Mesenchymal stem cell (in vitro differentiated cells and primary cell): ENCODE measurements at regions not wholly inside any gene's neighbourhood (a gene's known extent, or its start where the extent isn't known, plus 50 kb on each side); places are given as distances from the start of the nearest gene placed in this dataset.
"Not testable (repeated sequence)": the region's sequence is repeated elsewhere in the genome, so short reads cannot be mapped to it uniquely, and the experiment has no call there.

ENCODE experiments used
- DNase-seq: peaks from one replicate; pipeline ENCODE4 v3.0.0-alpha.2; 2013
- H2AFZ ChIP-seq: one replicate; pipeline ENCODE4 v1.6.1; 2013; ENCODE audit warnings: low read depth, mild to moderate bottlenecking, control low read depth, inconsistent platforms, low read length, moderate library complexity
- H2AK5ac ChIP-seq: 2 replicates; pipeline ENCODE4 v1.6.1; 2013; ENCODE audit warnings: low read length, moderate library complexity, mild to moderate bottlenecking, inconsistent platforms; ENCODE audit not compliant: severe bottlenecking
- H2BK120ac ChIP-seq: one replicate; pipeline ENCODE4 v1.6.1; 2013; ENCODE audit warnings: low read depth, mild to moderate bottlenecking, inconsistent platforms, low read length, moderate library complexity
- H2BK12ac ChIP-seq, 2 experiments: one replicate each; pipeline ENCODE4 v1.6.1; 2013; ENCODE audit warnings: inconsistent platforms in 2 of 2, low read length in 2 of 2, mild to moderate bottlenecking in 2 of 2, moderate library complexity in 2 of 2, control low read depth in 1 of 2
- H2BK15ac ChIP-seq: one replicate; pipeline ENCODE4 v1.6.1; 2013; ENCODE audit warnings: mild to moderate bottlenecking, low read depth, inconsistent platforms; ENCODE audit not compliant: poor library complexity, severe bottlenecking
- H2BK5ac ChIP-seq: 2 replicates; pipeline ENCODE4 v1.6.1; 2013; ENCODE audit warnings: low read depth, mild to moderate bottlenecking, low read length, control low read depth, inconsistent platforms; ENCODE audit not compliant: poor library complexity, severe bottlenecking
- H3K14ac ChIP-seq, 2 experiments: one replicate each; pipeline ENCODE4 v1.6.1; 2013; ENCODE audit warnings: inconsistent platforms in 2 of 2, low read length in 2 of 2, control low read depth in 1 of 2, mild to moderate bottlenecking in 1 of 2, moderate library complexity in 1 of 2
- H3K18ac ChIP-seq, 2 experiments: one replicate each; pipeline ENCODE4 v1.6.1; 2013; ENCODE audit warnings: inconsistent platforms in 2 of 2, low read length in 2 of 2, control low read depth in 1 of 2, low read depth in 1 of 2, mild to moderate bottlenecking in 1 of 2
- H3K23ac ChIP-seq, 2 experiments: one replicate each; pipeline ENCODE4 v1.6.1; 2013; ENCODE audit warnings: inconsistent platforms in 2 of 2, low read length in 2 of 2, mild to moderate bottlenecking in 2 of 2, moderate library complexity in 2 of 2, control low read depth in 1 of 2
- H3K27ac ChIP-seq: 2 replicates; pipeline ENCODE4 v1.5.1; 2013; ENCODE audit warnings: mild to moderate bottlenecking, moderate library complexity, low read length, control low read depth, inconsistent platforms; ENCODE audit not compliant: poor library complexity, severe bottlenecking
- H3K27me3 ChIP-seq, 2 experiments: 2 replicates each; pipeline versions ENCODE4 v1.6.1 to v1.7.0; 2013; ENCODE audit warnings: low read length in 2 of 2, mild to moderate bottlenecking in 2 of 2, moderate library complexity in 2 of 2, control low read depth in 1 of 2, inconsistent platforms in 1 of 2; ENCODE audit not compliant: control insufficient read depth in 1 of 2, insufficient read depth in 1 of 2
- H3K36me3 ChIP-seq, 2 experiments: 2 replicates each; pipeline versions ENCODE4 v1.6.1 to v1.7.0; 2013; ENCODE audit warnings: low read length in 2 of 2, control low read depth in 1 of 2, inconsistent platforms in 1 of 2, low read depth in 1 of 2, mild to moderate bottlenecking in 1 of 2; ENCODE audit not compliant: insufficient read depth in 2 of 2, control insufficient read depth in 1 of 2
- H3K4ac ChIP-seq, 2 experiments: one replicate each; pipeline ENCODE4 v1.6.1; 2013; ENCODE audit warnings: inconsistent platforms in 2 of 2, low read length in 2 of 2, mild to moderate bottlenecking in 2 of 2, moderate library complexity in 2 of 2, control low read depth in 1 of 2, low read depth in 1 of 2
- H3K4me1 ChIP-seq: 2 replicates; pipeline ENCODE4 v1.6.1; 2013; ENCODE audit warnings: low read depth, low read length, control low read depth; ENCODE audit not compliant: control insufficient read depth, insufficient read depth
- H3K4me2 ChIP-seq: 2 replicates; pipeline ENCODE4 v1.6.1; 2013; ENCODE audit warnings: low read length, mild to moderate bottlenecking, inconsistent platforms; ENCODE audit not compliant: poor library complexity, severe bottlenecking
- H3K4me3 ChIP-seq, 2 experiments: 2 replicates each; pipeline versions ENCODE4 v1.5.1 to v1.7.0; 2013; ENCODE audit warnings: low read length in 2 of 2, mild to moderate bottlenecking in 2 of 2, control low read depth in 1 of 2, low read depth in 1 of 2; ENCODE audit not compliant: insufficient read depth in 1 of 2
- H3K79me1 ChIP-seq: replicated peaks from 2 replicates; pipeline ENCODE4 v1.6.1; 2013; ENCODE audit warnings: mild to moderate bottlenecking, control low read depth, low read length, inconsistent platforms; ENCODE audit not compliant: poor library complexity, severe bottlenecking
- H3K9ac ChIP-seq: 2 replicates; pipeline ENCODE4 v1.7.0; 2013; ENCODE audit warnings: mild to moderate bottlenecking, low read length, moderate library complexity
- H3K9me3 ChIP-seq: 2 replicates; pipeline ENCODE4 v1.7.0; 2013; ENCODE audit warnings: mild to moderate bottlenecking, low read length; ENCODE audit not compliant: control insufficient read depth
- H4K8ac ChIP-seq: one replicate; pipeline ENCODE4 v1.6.1; 2013; ENCODE audit warnings: inconsistent platforms, mild to moderate bottlenecking, low read length, moderate library complexity
- H4K91ac ChIP-seq: one replicate; pipeline ENCODE4 v1.6.1; 2013; ENCODE audit warnings: mild to moderate bottlenecking, low read length, inconsistent platforms
- WGBS: methylation state at CpG from one replicate; pipeline ENCODE4 v1.1.7; 2013; ENCODE audit warnings: mixed read lengths; 5-methylcytosine and 5-hydroxymethylcytosine counted together

- no peak overlapping the region for H2BK120ac ChIP-seq
- peak; percentile 18 for DNase-seq
- H2AFZ ChIP-seq: no peak overlapping the region
- no peak overlapping the region for H2BK12ac ChIP-seq
- H4K91ac ChIP-seq: no peak overlapping the region
- H3K14ac ChIP-seq: no peak overlapping the region
- WGBS: 64% methylated on average over 3 of the region's 3 CpGs
- H4K8ac ChIP-seq: no peak overlapping the region
- H3K79me1 ChIP-seq: no peaks in the 10 kb centered on the region
- H3K4ac ChIP-seq: no peak overlapping the region
- H3K4me1 ChIP-seq: no peaks in the 10 kb centered on the region
- no peaks in the 10 kb centered on the region for H3K27me3 ChIP-seq
- no peak overlapping the region for H2BK15ac ChIP-seq
- H3K23ac ChIP-seq: no peak overlapping the region
- H2AK5ac ChIP-seq: no peak overlapping the region
- no peaks in the 10 kb centered on the region for H3K36me3 ChIP-seq
- no peaks in the 10 kb centered on the region for H3K9me3 ChIP-seq
- H2BK5ac ChIP-seq: no peak overlapping the region
- H3K4me2 ChIP-seq: no peak overlapping the region
- no peak overlapping the region for H3K18ac ChIP-seq
- H3K9ac ChIP-seq: no peak overlapping the region
- no peak overlapping the region for H3K4me3 ChIP-seq
- no peak overlapping the region for H3K27ac ChIP-seq
Measured at GRCh38 chr5:99169309-99169708, 240.5 kb upstream of the CHD1 start.

GRCh38 chr5:99161538-99161937 is 232.7 kb upstream of the CHD1 start:
- H3K4me1 ChIP-seq, H3K79me1 ChIP-seq, H3K23ac ChIP-seq, H2AFZ ChIP-seq, H2BK5ac ChIP-seq, DNase-seq, H3K27ac ChIP-seq, H3K14ac ChIP-seq, H3K9me3 ChIP-seq, H2AK5ac ChIP-seq, H3K4me3 ChIP-seq, H3K36me3 ChIP-seq, H3K9ac ChIP-seq, H4K8ac ChIP-seq, H3K27me3 ChIP-seq, H2BK12ac ChIP-seq, H3K4me2 ChIP-seq, H3K4ac ChIP-seq, H3K18ac ChIP-seq, H2BK120ac ChIP-seq, H2BK15ac ChIP-seq, H4K91ac ChIP-seq: not testable (repeated sequence)
- WGBS: 96% methylated on average over 3 of the region's 4 CpGs

- H3K4me1 ChIP-seq: no peaks in the 10 kb centered on the region
- no peaks in the 10 kb centered on the region for H3K9me3 ChIP-seq
- H4K8ac ChIP-seq: no peak overlapping the region
- H3K4me2 ChIP-seq: no peak overlapping the region
- H2BK120ac ChIP-seq: no peak overlapping the region
- no peak overlapping the region for H2BK5ac ChIP-seq
- no peak overlapping the region for H3K23ac ChIP-seq
- H3K27me3 ChIP-seq: no peaks in the 10 kb centered on the region
- no peak overlapping the region for H3K4ac ChIP-seq
- no peak for DNase-seq
- H3K18ac ChIP-seq: no peak overlapping the region
- no peak overlapping the region for H2AFZ ChIP-seq
- no peak overlapping the region for H3K14ac ChIP-seq
- H3K36me3 ChIP-seq: no peaks in the 10 kb centered on the region
- no peak overlapping the region for H2BK15ac ChIP-seq
- H2BK12ac ChIP-seq: no peak overlapping the region
- H3K79me1 ChIP-seq: no peaks in the 10 kb centered on the region
- no peak overlapping the region for H2AK5ac ChIP-seq
- no peak overlapping the region for H3K4me3 ChIP-seq
- 90% methylated on average over 1 of the region's 1 CpG for WGBS
- H3K27ac ChIP-seq: no peak overlapping the region
- no peak overlapping the region for H3K9ac ChIP-seq
- H4K91ac ChIP-seq: no peak overlapping the region
Measured at GRCh38 chr5:99156688-99157087, 227.9 kb upstream of the CHD1 start.

- not testable (repeated sequence) for H3K9ac ChIP-seq, H2BK5ac ChIP-seq, H3K27ac ChIP-seq, H3K23ac ChIP-seq, H3K79me1 ChIP-seq, H3K27me3 ChIP-seq, H3K18ac ChIP-seq, H4K8ac ChIP-seq, H2BK12ac ChIP-seq, DNase-seq, H3K4ac ChIP-seq, H3K36me3 ChIP-seq, H2BK120ac ChIP-seq, H3K4me2 ChIP-seq, H2BK15ac ChIP-seq, H2AK5ac ChIP-seq, H3K4me1 ChIP-seq, H2AFZ ChIP-seq, H4K91ac ChIP-seq, H3K14ac ChIP-seq, H3K4me3 ChIP-seq
- peaks cover 12% of the 10 kb centered on the region for H3K9me3 ChIP-seq
- 64% methylated on average over 1 of the region's 1 CpG for WGBS
Measured at GRCh38 chr5:99143283-99143795, 214.5 kb upstream of the CHD1 start.
